Upper lobe of left lung (tissue), 4 donors: ENCODE measurements at regions not wholly inside any gene's neighbourhood (a gene's known extent, or its start where the extent isn't known, plus 50 kb on each side); places are given as distances from the start of the nearest gene placed in this dataset.

Experiments
- EP300 ChIP-seq, 4 donors: sonication (generic); formaldehyde crosslinking; IDR thresholded peaks; one replicate each; pipeline ENCODE4 v1.5.1; 2017; ENCODE audit warnings: antibody characterized with exemption in 4 of 4, control low read depth in 2 of 4
- POLR2A ChIP-seq, 4 donors: fragments of 450-650 bp; IDR thresholded peaks; one replicate each; pipeline ENCODE4 v1.5.1; 2016 to 2017; ENCODE audit warnings: antibody characterized with exemption in 4 of 4, mild to moderate bottlenecking in 2 of 4
- POLR2AphosphoS5 ChIP-seq, 2 donors: sonication (generic); formaldehyde crosslinking; IDR thresholded peaks; one replicate each; pipeline ENCODE4 v1.5.1; 2017; ENCODE audit warnings: antibody characterized with exemption in 2 of 2
- TF ChIP-seq, protein P1 (sequence below), 6 experiments: fragments of 450-650 bp in 4 of 6; fragments of 200-600 bp in 2 of 6; sonication (generic) in 2 of 6; IDR thresholded peaks; one replicate each; pipeline ENCODE4 v1.5.1; 2016 to 2019; ENCODE audit warnings: antibody characterized with exemption in 6 of 6

DNA sequence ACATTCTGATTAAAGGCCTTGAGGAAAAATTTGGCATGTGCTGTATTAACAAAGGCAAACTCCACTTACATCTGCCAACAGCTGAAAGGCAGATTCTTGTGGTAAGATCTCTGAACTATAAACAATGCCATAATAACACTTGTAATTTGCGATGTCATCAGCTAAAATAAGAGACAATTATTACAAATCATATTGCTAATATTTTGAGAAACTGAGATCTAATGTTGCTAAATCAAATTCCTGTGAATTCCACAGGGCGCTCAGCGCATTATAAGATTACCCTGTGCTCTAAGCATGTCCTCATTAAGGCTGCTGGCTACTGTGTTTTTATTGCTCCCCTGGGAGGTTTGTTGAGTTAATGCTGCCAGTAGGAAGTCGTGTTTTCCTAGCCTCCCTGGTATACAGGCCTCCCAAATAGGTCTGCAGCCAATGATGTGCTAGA, 244.8 kb downstream of the DACT1 start:
- TF ChIP-seq, protein P1, sequence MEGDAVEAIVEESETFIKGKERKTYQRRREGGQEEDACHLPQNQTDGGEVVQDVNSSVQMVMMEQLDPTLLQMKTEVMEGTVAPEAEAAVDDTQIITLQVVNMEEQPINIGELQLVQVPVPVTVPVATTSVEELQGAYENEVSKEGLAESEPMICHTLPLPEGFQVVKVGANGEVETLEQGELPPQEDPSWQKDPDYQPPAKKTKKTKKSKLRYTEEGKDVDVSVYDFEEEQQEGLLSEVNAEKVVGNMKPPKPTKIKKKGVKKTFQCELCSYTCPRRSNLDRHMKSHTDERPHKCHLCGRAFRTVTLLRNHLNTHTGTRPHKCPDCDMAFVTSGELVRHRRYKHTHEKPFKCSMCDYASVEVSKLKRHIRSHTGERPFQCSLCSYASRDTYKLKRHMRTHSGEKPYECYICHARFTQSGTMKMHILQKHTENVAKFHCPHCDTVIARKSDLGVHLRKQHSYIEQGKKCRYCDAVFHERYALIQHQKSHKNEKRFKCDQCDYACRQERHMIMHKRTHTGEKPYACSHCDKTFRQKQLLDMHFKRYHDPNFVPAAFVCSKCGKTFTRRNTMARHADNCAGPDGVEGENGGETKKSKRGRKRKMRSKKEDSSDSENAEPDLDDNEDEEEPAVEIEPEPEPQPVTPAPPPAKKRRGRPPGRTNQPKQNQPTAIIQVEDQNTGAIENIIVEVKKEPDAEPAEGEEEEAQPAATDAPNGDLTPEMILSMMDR (IDR thresholded peaks at IDR 0.05): no peak
- TF ChIP-seq POLR2A (IDR thresholded peaks at IDR 0.05): no peak
- TF ChIP-seq POLR2AphosphoS5 (IDR thresholded peaks at IDR 0.05): no peak
- TF ChIP-seq EP300 (IDR thresholded peaks at IDR 0.05): no peak
